ENCODE measurements at regions not wholly inside any gene's neighbourhood (a gene's known extent, or its start where the extent isn't known, plus 50 kb on each side); places are given as distances from the start of the nearest gene placed in this dataset.

GRCh38 chr5:116381201-116381600 lies 193.4 kb downstream of the SEMA6A start:
- no peak for TF ChIP-seq CTCF (IDR thresholded peaks at IDR 0.05; ENCODE audit: control extremely low read depth, extremely low read depth, low read depth, missing control alignments)
- no peak for DNase-seq (ENCODE audit: extremely low spot score)
- POLR2A ChIA-PET = no interaction called here
- CTCF ChIA-PET = interaction anchor here (0.8 kb wide), 1 partner anchor 10 kb away, joined by 3 read pairs; no protein-coding TSS in a partner anchor

- CTCF ChIA-PET = interaction anchor here (0.8 to 1.1 kb wide), 2 partner anchors 9 to 19 kb away, joined by 3 read pairs; no protein-coding TSS in a partner anchor
- POLR2A ChIA-PET = no interaction called here
Observed at GRCh38 chr5:116380621-116381020, 194.0 kb downstream of the SEMA6A start.

GRCh38 chr5:116379306-116379705 lies 195.3 kb downstream of the SEMA6A start:
- no peak for TF ChIP-seq CTCF (IDR thresholded peaks at IDR 0.05; ENCODE audit: control extremely low read depth, extremely low read depth, low read depth, missing control alignments)
- no peak for DNase-seq (ENCODE audit: extremely low spot score)
- CTCF ChIA-PET = interaction anchor here (1.1 to 1.2 kb wide), 2 partner anchors 21 kb away, joined by 3 to 4 read pairs; no protein-coding TSS in a partner anchor
- POLR2A ChIA-PET = no interaction called here

More at GRCh38 chr5:116380621-116381020, 194.0 kb downstream of the SEMA6A start:
- no peak for DNase-seq (ENCODE audit: extremely low spot score)
- TF ChIP-seq CTCF (IDR thresholded peaks at IDR 0.05; ENCODE audit: control extremely low read depth, extremely low read depth, low read depth, missing control alignments) = no peak

GRCh38 chr5:116378777-116379121 lies 195.9 kb downstream of the SEMA6A start:
- ChIA-PET POLR2A (no interaction called here), CTCF (interaction anchor here (1.2 kb wide), 1 partner anchor 20 kb away, joined by 4 read pairs; no protein-coding TSS in a partner anchor)
- no peak for TF ChIP-seq CTCF (IDR thresholded peaks at IDR 0.05; ENCODE audit: control extremely low read depth, extremely low read depth, low read depth, missing control alignments)
- no peak for DNase-seq (ENCODE audit: extremely low spot score)

GRCh38 chr5:116378007-116378776 lies 196.4 kb downstream of the SEMA6A start:
- no peak for TF ChIP-seq CTCF (IDR thresholded peaks at IDR 0.05; ENCODE audit: control extremely low read depth, extremely low read depth, low read depth, missing control alignments)
- CTCF ChIA-PET = interaction anchor here (1.0 kb wide), 1 partner anchor 63 kb away, joined by 3 read pairs; no protein-coding TSS in a partner anchor
- POLR2A ChIA-PET = no interaction called here
- no peak for DNase-seq (ENCODE audit: extremely low spot score)

- ChIA-PET POLR2A (no interaction called here), CTCF (interaction anchor here (1.0 to 1.7 kb wide), 2 partner anchors 18 to 64 kb away, joined by 3 to 6 read pairs; no protein-coding TSS in a partner anchor)
- DNase-seq (ENCODE audit: extremely low spot score) = no peak
- no peak for TF ChIP-seq CTCF (IDR thresholded peaks at IDR 0.05; ENCODE audit: control extremely low read depth, extremely low read depth, low read depth, missing control alignments)
Observed at GRCh38 chr5:116377276-116378006, 197.2 kb downstream of the SEMA6A start.
